K562 (cell line): ENCODE measurements at regions not wholly inside any gene's neighbourhood (a gene's known extent, or its start where the extent isn't known, plus 50 kb on each side); places are given as distances from the start of the nearest gene placed in this dataset.

ENCODE experiments used
- KDM4B ChIP-seq, 2 experiments: fragments of 450-650 bp in 1 of 2; sonication (generic) in 1 of 2; IDR thresholded peaks; 2 replicates each; pipeline ENCODE4 v1.6.1; 2016 to 2017; ENCODE audit warnings: borderline replicate concordance in 2 of 2, antibody characterized with exemption in 1 of 2, low read depth in 1 of 2, mild to moderate bottlenecking in 1 of 2
- RBM39 ChIP-seq: fragments of 200-400 bp; formaldehyde crosslinking; optimal IDR thresholded peaks from 2 replicates; pipeline ENCODE3; 2018; ENCODE audit warnings: low read depth, low read length
- RFX5 ChIP-seq: IDR thresholded peaks from 2 replicates; pipeline ENCODE4 v1.6.1; 2011; ENCODE audit warnings: low read depth, mild to moderate bottlenecking, improper control_type of control experiment, low read length
- TF ChIP-seq, protein P1 (sequence below), 3 experiments: IDR thresholded peaks in 2 of 3; conservative IDR thresholded peaks in 1 of 3; 2 replicates each; pipeline ENCODE4 v1.5.1; 2011 to 2012; ENCODE audit warnings: low read length in 3 of 3, mild to moderate bottlenecking in 3 of 3, control low read depth in 2 of 3, improper control_type of control experiment in 1 of 3, inconsistent platforms in 1 of 3, low read depth in 1 of 3, mixed read lengths in 1 of 3, moderate library complexity in 1 of 3; ENCODE audit not compliant: insufficient read depth in 2 of 3
- TF ChIP-seq, protein P2 (sequence below): fragments of 450-650 bp; IDR thresholded peaks from 2 replicates; pipeline ENCODE4 v1.6.1; 2017; ENCODE audit warnings: mild to moderate bottlenecking, moderate library complexity

GRCh38 chr3:71955240-71956068, 170.5 kb upstream of the PROK2 start:
- TF ChIP-seq KDM4B (IDR thresholded peaks at IDR 0.05; ENCODE audit: borderline replicate concordance in 2 of 2, low read depth in 1 of 2) (no peak), RFX5 (no peak), RBM39 (no peak)
- TF ChIP-seq, protein P1, sequence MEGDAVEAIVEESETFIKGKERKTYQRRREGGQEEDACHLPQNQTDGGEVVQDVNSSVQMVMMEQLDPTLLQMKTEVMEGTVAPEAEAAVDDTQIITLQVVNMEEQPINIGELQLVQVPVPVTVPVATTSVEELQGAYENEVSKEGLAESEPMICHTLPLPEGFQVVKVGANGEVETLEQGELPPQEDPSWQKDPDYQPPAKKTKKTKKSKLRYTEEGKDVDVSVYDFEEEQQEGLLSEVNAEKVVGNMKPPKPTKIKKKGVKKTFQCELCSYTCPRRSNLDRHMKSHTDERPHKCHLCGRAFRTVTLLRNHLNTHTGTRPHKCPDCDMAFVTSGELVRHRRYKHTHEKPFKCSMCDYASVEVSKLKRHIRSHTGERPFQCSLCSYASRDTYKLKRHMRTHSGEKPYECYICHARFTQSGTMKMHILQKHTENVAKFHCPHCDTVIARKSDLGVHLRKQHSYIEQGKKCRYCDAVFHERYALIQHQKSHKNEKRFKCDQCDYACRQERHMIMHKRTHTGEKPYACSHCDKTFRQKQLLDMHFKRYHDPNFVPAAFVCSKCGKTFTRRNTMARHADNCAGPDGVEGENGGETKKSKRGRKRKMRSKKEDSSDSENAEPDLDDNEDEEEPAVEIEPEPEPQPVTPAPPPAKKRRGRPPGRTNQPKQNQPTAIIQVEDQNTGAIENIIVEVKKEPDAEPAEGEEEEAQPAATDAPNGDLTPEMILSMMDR (IDR thresholded peaks at IDR 0.05 in 2 of 3, conservative IDR thresholded peaks at IDR 0.05 in 1 of 3; ENCODE audit: insufficient read depth in 2 of 3, low read depth in 1 of 3, low read length in 3 of 3) = peak; percentile 60 to 71 (median 63)
- TF ChIP-seq, protein P2, sequence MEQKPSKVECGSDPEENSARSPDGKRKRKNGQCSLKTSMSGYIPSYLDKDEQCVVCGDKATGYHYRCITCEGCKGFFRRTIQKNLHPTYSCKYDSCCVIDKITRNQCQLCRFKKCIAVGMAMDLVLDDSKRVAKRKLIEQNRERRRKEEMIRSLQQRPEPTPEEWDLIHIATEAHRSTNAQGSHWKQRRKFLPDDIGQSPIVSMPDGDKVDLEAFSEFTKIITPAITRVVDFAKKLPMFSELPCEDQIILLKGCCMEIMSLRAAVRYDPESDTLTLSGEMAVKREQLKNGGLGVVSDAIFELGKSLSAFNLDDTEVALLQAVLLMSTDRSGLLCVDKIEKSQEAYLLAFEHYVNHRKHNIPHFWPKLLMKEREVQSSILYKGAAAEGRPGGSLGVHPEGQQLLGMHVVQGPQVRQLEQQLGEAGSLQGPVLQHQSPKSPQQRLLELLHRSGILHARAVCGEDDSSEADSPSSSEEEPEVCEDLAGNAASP = no peak
